ENCODE measurements at regions not wholly inside any gene's neighbourhood (a gene's known extent, or its start where the extent isn't known, plus 50 kb on each side); places are given as distances from the start of the nearest gene placed in this dataset.

DNA sequence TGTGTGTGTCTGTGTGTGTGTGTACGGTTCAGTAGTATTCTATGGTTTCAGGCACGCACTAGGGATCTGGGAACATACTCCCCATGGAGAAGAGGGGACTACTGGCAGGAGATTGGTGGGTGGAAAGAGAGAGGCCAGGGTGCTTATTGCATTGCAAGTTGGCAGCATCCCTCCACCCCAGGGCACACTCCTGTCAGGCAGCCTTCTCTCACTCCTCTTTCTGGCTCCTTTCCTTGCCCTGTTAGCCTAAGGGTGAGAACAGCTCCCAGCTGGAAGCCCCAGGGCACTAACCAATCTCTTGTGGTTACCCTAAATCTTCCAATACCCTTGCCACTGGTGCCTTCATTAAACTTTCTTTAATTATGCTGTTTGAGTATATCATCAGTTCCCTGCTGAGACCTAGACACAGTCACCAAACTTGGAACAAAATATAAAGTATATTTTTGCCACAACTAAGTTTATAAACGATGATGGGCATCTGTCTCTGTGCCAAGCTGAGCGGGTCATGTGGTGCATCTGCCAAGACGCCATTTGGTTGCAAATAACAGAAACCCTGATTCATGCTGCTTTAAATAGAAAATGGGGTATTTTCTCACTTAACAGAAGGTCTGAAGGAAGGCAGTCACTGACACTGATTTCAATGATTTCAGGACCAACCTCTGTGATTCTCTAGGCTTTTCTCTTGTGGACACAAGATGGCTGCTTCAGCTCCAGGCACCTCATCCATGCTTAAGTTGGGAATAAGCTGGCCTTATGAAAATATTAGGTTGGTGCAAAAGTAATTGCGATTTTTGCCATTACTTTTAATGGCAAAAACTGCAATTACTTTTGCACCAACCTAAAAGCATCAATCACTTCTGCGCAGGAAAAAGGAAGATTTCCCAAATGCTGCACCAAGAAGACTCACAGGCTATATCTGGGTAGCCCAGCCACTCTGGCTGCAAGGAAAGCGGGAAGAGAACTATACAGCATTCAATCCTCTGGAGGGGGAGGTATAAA lies 476.9 kb upstream of the PROK2 start:
- TF ChIP-seq, protein P1, sequence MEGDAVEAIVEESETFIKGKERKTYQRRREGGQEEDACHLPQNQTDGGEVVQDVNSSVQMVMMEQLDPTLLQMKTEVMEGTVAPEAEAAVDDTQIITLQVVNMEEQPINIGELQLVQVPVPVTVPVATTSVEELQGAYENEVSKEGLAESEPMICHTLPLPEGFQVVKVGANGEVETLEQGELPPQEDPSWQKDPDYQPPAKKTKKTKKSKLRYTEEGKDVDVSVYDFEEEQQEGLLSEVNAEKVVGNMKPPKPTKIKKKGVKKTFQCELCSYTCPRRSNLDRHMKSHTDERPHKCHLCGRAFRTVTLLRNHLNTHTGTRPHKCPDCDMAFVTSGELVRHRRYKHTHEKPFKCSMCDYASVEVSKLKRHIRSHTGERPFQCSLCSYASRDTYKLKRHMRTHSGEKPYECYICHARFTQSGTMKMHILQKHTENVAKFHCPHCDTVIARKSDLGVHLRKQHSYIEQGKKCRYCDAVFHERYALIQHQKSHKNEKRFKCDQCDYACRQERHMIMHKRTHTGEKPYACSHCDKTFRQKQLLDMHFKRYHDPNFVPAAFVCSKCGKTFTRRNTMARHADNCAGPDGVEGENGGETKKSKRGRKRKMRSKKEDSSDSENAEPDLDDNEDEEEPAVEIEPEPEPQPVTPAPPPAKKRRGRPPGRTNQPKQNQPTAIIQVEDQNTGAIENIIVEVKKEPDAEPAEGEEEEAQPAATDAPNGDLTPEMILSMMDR (IDR thresholded peaks at IDR 0.05), result no peak

DNA sequence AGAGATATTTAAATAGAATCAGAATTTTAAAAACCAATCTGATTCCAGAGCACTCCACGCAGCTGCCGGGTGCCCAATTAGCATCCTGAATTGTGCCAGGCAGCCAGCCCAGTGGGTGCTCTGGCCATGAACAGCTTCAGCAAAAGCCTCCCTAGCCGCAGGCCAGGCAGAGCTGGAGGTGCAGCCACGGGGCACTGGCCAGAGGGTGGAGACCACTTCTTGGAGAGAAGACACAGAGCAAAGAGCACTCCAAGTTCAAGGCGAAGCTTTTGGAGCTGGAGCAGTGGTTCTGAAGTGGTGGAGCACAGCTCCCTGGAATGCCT lies 475.6 kb upstream of the PROK2 start:
- TF ChIP-seq, protein P1 (IDR thresholded peaks at IDR 0.05), result no peak

DNA sequence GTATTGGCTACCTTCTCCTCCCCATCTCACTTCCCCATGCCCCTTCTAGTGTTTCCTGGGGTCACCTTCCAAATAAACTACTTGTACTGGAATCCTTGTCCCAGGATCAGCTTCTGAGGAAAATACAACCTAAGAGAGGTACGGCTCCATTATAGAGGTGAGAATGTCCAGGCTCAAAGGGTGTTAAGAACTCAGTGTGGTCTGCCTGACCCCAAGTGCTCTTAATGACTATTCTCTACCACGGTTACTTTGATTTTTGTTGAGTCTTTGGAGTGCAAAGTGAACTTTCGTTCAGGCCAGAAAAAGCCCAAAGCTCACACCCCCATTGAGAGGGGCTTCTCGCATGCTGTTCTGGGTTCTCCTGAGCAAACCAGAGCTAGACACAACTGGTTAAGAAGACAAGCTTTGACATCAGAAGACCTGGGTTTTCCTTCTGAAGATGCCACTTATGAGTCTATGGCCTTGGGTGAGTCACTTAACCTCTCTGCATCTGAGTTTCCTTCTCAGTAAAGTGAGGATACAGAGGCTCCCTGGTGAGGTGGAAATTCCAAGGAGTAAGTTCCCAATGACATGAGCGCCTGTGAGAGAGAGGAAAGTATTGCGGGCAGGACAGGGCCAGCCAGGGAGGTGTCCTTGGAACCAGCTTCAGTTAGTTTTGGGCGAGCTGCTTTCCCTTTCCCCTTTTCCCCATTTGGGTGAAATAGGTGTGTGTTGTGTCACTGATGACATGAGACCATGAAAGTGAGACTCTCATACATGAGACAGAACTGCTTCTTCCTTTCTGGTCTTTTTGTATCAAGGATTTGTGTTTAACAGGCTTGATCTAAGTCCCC lies 475.0 kb upstream of the PROK2 start:
- TF ChIP-seq, protein P1 (IDR thresholded peaks at IDR 0.05), result no peak

DNA sequence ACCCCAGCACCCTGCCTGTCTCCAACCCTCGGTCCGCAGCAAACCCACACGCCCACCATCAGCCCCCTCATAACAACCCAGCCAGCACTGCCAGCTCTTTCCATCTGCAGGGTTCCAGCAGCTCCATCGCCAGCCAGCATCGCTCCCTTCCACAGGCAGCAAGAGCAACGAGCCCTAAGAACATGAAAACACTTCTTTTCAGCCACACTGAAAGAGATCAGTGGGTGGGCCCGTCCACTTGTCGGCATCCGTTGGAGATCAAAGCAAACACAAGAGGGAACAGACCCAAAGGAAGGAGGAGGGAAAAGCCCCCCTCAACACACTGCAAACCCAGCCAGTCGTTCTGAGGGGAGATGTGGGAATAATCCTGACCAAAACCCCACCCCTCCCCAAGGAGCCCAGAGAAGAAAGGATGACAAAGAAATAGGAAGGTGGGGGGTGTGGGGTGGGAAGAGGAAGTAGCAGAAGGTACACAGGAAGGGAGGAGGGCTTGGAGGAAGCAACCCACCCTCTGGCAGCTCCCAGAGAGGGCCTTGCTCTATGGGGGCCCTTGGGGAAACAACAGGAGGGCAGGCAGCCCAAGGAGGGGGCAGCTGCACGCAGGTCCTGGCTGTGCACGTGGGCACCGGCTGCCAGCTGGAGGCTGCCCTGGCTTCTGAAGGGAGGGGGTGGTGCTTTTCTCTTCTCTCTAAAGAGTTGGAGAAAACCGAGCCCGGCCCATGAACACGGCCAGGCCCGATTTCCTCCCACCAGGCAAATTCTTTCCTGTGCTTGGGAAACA lies 473.6 kb upstream of the PROK2 start:
- TF ChIP-seq, protein P1 (IDR thresholded peaks at IDR 0.05), result no peak

DNA sequence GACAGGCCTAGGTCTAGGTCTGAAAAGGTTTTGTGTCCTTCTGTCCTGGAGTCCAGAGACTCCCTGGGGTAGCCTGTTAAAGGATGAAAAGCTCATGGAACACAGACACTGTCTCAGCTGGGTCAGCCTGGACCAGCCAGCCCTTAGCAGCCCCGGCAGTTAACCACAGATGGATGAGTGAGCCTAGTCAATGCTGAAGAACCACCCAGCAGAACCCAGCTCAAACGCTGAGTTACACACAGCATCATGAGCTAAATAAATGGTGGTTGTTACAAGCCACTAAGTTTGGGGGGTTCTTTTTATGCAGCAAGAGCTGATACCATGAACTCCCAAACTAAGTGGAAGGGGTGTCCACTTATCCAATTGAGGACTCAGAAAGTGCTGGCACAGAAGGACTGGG lies 472.8 kb upstream of the PROK2 start:
- TF ChIP-seq, protein P1 (IDR thresholded peaks at IDR 0.05), result no peak

DNA sequence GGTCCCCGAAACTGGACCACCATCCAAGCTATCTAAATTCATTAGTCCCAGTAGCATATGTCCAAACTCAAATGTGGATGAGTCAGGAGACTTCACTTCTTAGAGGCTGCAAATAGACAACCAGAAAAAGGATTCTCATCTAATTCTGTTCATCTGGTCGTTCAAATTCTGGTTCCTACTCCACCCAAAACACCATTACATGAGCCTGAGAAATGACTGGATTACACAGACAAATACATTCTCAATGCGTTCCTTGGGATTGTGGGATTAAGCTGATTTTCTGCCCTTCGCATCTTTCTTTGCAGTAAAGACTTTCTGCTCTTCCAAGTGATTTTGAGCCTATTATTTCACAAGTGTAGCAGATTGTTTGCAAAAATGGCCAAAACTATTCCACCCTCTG lies 472.3 kb upstream of the PROK2 start:
- TF ChIP-seq, protein P1 (IDR thresholded peaks at IDR 0.05), result no peak

DNA sequence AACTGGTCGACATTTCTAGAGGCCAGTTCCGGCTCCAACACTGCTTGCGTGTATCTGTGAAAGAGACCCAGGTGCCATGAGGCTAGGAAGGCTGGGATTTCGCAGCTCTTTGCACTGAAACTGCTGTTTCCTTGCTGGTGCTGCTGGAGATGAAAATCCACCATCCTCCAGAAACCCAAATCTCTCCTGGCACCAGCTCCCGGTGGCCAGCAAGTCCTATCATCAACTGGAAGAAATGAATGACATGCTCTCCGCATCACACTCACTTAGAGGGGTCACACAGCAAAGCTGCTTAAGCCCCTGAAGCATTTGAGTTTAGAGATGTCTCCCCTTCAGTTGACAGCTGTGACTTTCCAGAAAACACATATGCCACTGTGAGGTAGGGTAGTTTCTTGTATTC lies 471.8 kb upstream of the PROK2 start:
- TF ChIP-seq, protein P1 (IDR thresholded peaks at IDR 0.05), result no peak
